HUES48 (cell line): ENCODE measurements at regions not wholly inside any gene's neighbourhood (a gene's known extent, or its start where the extent isn't known, plus 50 kb on each side); places are given as distances from the start of the nearest gene placed in this dataset.
"Not testable (repeated sequence)": the region's sequence is repeated elsewhere in the genome, so short reads cannot be mapped to it uniquely, and the experiment has no call there.

Source experiments
- H3K27ac ChIP-seq: one replicate; pipeline ENCODE4 v1.7.0; 2013; ENCODE audit warnings: low read depth, low read length, inconsistent platforms
- H3K27me3 ChIP-seq: 2 replicates; pipeline ENCODE4 v1.6.1; 2013; ENCODE audit warnings: mild to moderate bottlenecking, low read length; ENCODE audit not compliant: control insufficient read depth, insufficient read depth
- H3K36me3 ChIP-seq: 2 replicates; pipeline ENCODE4 v1.6.1; 2013; ENCODE audit warnings: low read length; ENCODE audit not compliant: control insufficient read depth, insufficient read depth
- H3K4me1 ChIP-seq: 2 replicates; pipeline ENCODE4 v1.6.1; 2013; ENCODE audit warnings: mild to moderate bottlenecking, low read length; ENCODE audit not compliant: control insufficient read depth, insufficient read depth
- H3K4me3 ChIP-seq: 2 replicates; pipeline ENCODE4 v1.5.1; 2013; ENCODE audit warnings: mild to moderate bottlenecking, low read depth, low read length
- H3K9ac ChIP-seq: 2 replicates; pipeline ENCODE4 v1.6.1; 2013; ENCODE audit warnings: mild to moderate bottlenecking, low read depth, low read length, moderate library complexity
- H3K9me3 ChIP-seq: 2 replicates; pipeline ENCODE4 v1.6.1; 2013; ENCODE audit warnings: low read length; ENCODE audit not compliant: control insufficient read depth, insufficient read depth

DNA sequence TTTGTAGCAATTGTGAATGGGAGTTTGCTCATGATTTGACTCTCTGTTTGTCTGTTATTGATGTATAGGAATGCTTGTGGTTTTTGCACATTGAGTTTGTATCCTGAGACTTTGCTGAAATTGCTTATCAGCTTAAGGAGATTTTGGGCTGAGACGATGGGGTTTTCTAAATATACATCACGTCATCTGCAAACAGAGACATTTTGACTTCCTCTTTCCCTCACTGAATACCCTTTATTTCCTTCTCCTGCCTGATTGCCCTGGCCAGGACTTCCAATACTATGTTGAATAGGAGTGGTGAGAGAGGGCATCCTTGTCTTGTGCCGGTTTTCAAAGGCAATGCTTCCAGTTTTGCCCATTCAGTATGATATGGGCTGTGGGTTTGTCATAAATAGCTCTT, 96.6 kb downstream of the EBLN1 start:
- H3K27ac ChIP-seq, H3K9ac ChIP-seq, H3K9me3 ChIP-seq: not testable (repeated sequence)

GRCh38 chr10:22120072-22120471, 97.7 kb downstream of the EBLN1 start:
- H3K27ac ChIP-seq, H3K9ac ChIP-seq, H3K4me3 ChIP-seq, H3K4me1 ChIP-seq, H3K27me3 ChIP-seq, H3K36me3 ChIP-seq, H3K9me3 ChIP-seq: not testable (repeated sequence)

More for the DNA sequence above, 96.6 kb downstream of the EBLN1 start:
- not testable (repeated sequence) for H3K27me3 ChIP-seq, H3K4me3 ChIP-seq, H3K4me1 ChIP-seq, H3K36me3 ChIP-seq

GRCh38 chr10:22119575-22119974, 98.2 kb downstream of the EBLN1 start:
- H3K9me3 ChIP-seq, H3K4me1 ChIP-seq, H3K9ac ChIP-seq, H3K36me3 ChIP-seq, H3K4me3 ChIP-seq, H3K27me3 ChIP-seq, H3K27ac ChIP-seq: not testable (repeated sequence)

- Histone ChIP-seq H3K27ac (no peak overlapping the region), H3K9ac (no peak overlapping the region), H3K4me1 (no peaks in the 10 kb centered on the region; the same call in 1 of the 2 replicates), H3K9me3 (no peaks in the 10 kb centered on the region), H3K27me3 (no peaks in the 10 kb centered on the region), H3K36me3 (no peaks in the 10 kb centered on the region), H3K4me3 (no peak overlapping the region)
Observed at GRCh38 chr10:22111705-22112104, 106.1 kb downstream of the EBLN1 start.

DNA sequence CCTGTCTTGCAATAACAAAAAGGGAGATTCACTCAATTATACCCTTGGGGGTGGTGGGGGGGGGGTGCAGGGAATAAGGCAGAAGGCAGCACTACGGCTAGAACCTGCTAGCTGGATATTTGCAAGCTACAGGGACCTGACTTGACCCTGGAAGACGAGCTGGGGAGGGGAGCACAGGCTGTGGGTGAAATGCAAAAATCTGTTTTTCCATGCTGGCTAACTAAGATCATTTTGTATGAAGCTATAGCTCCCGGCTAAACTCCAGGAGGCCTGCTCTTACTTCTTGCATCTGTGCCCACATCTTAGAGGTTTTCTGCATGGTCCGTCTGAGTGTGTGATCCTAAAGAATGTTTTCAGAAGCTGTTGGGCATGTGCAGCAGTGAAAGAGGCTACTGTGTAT, 106.6 kb downstream of the EBLN1 start:
- Histone ChIP-seq H3K27me3 (no peaks in the 10 kb centered on the region), H3K36me3 (no peaks in the 10 kb centered on the region), H3K9me3 (no peaks in the 10 kb centered on the region), H3K4me1 (no peaks in the 10 kb centered on the region; the same call in 1 of the 2 replicates), H3K27ac (no peak overlapping the region), H3K9ac (no peak overlapping the region), H3K4me3 (no peak overlapping the region)

GRCh38 chr10:22110761-22111160, 107.1 kb downstream of the EBLN1 start:
- Histone ChIP-seq H3K27ac (no peak overlapping the region), H3K9me3 (no peaks in the 10 kb centered on the region), H3K4me1 (no peaks in the 10 kb centered on the region; the same call in 1 of the 2 replicates), H3K27me3 (no peaks in the 10 kb centered on the region), H3K9ac (no peak overlapping the region), H3K4me3 (no peak overlapping the region), H3K36me3 (no peaks in the 10 kb centered on the region)

DNA sequence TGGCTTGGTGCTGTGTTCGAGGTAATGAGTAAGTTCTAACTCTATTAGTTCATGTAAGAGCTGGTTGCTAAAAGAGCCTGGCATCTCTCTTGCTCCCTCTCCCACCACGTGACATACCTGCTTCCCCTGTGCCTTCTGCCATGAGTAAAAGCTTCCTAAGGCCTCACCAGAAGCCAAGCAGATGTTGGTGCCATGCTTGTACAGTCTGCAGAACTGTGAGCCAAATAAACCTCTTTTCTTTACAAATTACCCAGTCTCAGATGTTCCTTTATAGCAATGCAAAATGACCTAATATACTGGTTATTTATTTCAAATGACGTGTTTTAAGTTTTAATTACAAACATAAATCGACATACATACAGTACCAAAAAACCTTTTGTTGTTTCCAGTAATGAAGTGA, 101.7 kb upstream of the DNAJC1 start:
- H3K27ac ChIP-seq, result no peak overlapping the region
- no peaks in the 10 kb centered on the region for H3K9me3 ChIP-seq
- H3K36me3 ChIP-seq, result no peaks in the 10 kb centered on the region
- H3K4me1 ChIP-seq, result no peaks in the 10 kb centered on the region; the same call in 1 of the 2 replicates
- no peak overlapping the region for H3K9ac ChIP-seq
- no peak overlapping the region for H3K4me3 ChIP-seq
- no peaks in the 10 kb centered on the region for H3K27me3 ChIP-seq

- no peaks in the 10 kb centered on the region for H3K9me3 ChIP-seq
- no peaks in the 10 kb centered on the region for H3K27me3 ChIP-seq
- no peak overlapping the region for H3K9ac ChIP-seq
- no peaks in the 10 kb centered on the region for H3K36me3 ChIP-seq
- H3K4me3 ChIP-seq, result no peak overlapping the region
- no peaks in the 10 kb centered on the region; the same call in 1 of the 2 replicates for H3K4me1 ChIP-seq
- no peak overlapping the region for H3K27ac ChIP-seq
Observed at GRCh38 chr10:22103701-22104470, 100.4 kb upstream of the DNAJC1 start.

- H3K27me3 ChIP-seq, result no peaks in the 10 kb centered on the region
- no peaks in the 10 kb centered on the region for H3K36me3 ChIP-seq
- no peaks in the 10 kb centered on the region for H3K9me3 ChIP-seq
- H3K9ac ChIP-seq, result no peak overlapping the region
- H3K27ac ChIP-seq, result no peak overlapping the region
- no peaks in the 10 kb centered on the region for H3K4me1 ChIP-seq
- H3K4me3 ChIP-seq, result no peak overlapping the region
Observed at GRCh38 chr10:22097696-22098095, 94.2 kb upstream of the DNAJC1 start.

GRCh38 chr10:22091260-22091659, 87.7 kb upstream of the DNAJC1 start:
- H3K27ac ChIP-seq, H3K4me3 ChIP-seq, H3K9ac ChIP-seq, H3K36me3 ChIP-seq, H3K9me3 ChIP-seq, H3K27me3 ChIP-seq: not testable (repeated sequence)
- H3K4me1 ChIP-seq, result peaks cover 16% of the 10 kb centered on the region

DNA sequence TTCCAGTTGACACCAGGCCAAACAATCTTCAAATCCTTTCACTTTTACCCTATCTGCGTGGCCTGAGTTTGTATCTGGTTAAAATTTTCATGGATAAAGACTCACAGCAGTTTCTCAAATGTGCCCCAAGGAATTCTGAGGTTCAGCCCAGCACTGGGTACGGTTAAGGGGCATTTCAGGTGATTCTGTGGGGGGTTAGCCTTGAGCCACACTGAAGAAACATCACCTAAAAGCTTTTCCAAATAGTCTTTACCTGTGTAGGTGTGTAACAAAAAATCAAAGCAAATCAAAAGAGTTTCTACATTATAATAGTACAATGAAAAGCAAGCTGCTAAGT, 83.8 kb upstream of the DNAJC1 start:
- H3K4me3 ChIP-seq, result no peak overlapping the region
- peaks cover 17% of the 10 kb centered on the region for H3K4me1 ChIP-seq
- no peak overlapping the region for H3K9ac ChIP-seq
- no peaks in the 10 kb centered on the region for H3K27me3 ChIP-seq
- peak overlapping the region; percentile 47 for H3K27ac ChIP-seq
- H3K9me3 ChIP-seq, result no peaks in the 10 kb centered on the region; the same call in 1 of the 2 replicates
- H3K36me3 ChIP-seq, result no peaks in the 10 kb centered on the region
